ENCODE measurements at regions not wholly inside any gene's neighbourhood (a gene's known extent, or its start where the extent isn't known, plus 50 kb on each side); places are given as distances from the start of the nearest gene placed in this dataset.

- Histone ChIP-seq H3K36me3 (ENCODE audit: control insufficient read depth, insufficient read depth, low read length) (no peaks in the 10 kb centered on the region), H3K27me3 (ENCODE audit: control insufficient read depth, insufficient read depth, low read length) (no peaks in the 10 kb centered on the region), H3K4me3 (ENCODE audit: low read length) (no peak overlapping the region), H3K27ac (ENCODE audit: low read length) (no peak overlapping the region), H3K9me3 (ENCODE audit: control insufficient read depth, insufficient read depth, low read length) (no peaks in the 10 kb centered on the region), H3K4me1 (ENCODE audit: control insufficient read depth, insufficient read depth, low read length) (peaks cover 3% of the 10 kb centered on the region)
- ATAC-seq: no peak
- H3K27me3 Mint-ChIP-seq (ENCODE audit: low read depth in 2 of 2): peaks cover 4 to 13% of the 10 kb centered on the region in 2 donors
- H3K4me1 Mint-ChIP-seq: peaks cover 6 to 9% of the 10 kb centered on the region in 2 donors
- H3K4me3 Mint-ChIP-seq: no peak overlapping the region
- no peaks in the 10 kb centered on the region for H3K9me3 Mint-ChIP-seq
- DNase-seq: no peak
- peaks cover 8% of the 10 kb centered on the region for H3K36me3 Mint-ChIP-seq
- intact Hi-C loops (cut with micrococcal nuclease): loop anchor here (10.0 kb wide), 1 partner anchor 122 kb away; no protein-coding TSS in a partner anchor
- no peak overlapping the region for H3K27ac Mint-ChIP-seq
- 94% methylated on average over 2 of the region's 2 CpGs for WGBS (ENCODE audit: insufficient coverage)
- TF ChIP-seq, protein P1, sequence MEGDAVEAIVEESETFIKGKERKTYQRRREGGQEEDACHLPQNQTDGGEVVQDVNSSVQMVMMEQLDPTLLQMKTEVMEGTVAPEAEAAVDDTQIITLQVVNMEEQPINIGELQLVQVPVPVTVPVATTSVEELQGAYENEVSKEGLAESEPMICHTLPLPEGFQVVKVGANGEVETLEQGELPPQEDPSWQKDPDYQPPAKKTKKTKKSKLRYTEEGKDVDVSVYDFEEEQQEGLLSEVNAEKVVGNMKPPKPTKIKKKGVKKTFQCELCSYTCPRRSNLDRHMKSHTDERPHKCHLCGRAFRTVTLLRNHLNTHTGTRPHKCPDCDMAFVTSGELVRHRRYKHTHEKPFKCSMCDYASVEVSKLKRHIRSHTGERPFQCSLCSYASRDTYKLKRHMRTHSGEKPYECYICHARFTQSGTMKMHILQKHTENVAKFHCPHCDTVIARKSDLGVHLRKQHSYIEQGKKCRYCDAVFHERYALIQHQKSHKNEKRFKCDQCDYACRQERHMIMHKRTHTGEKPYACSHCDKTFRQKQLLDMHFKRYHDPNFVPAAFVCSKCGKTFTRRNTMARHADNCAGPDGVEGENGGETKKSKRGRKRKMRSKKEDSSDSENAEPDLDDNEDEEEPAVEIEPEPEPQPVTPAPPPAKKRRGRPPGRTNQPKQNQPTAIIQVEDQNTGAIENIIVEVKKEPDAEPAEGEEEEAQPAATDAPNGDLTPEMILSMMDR (IDR thresholded peaks at IDR 0.05): no peak
Observed at GRCh38 chr6:135657207-135657606, 159.7 kb upstream of the AHI1 start.

- Histone ChIP-seq H3K27ac (ENCODE audit: low read length) (no peak overlapping the region), H3K36me3 (ENCODE audit: control insufficient read depth, insufficient read depth, low read length) (no peaks in the 10 kb centered on the region), H3K4me3 (ENCODE audit: low read length) (no peak overlapping the region), H3K27me3 (ENCODE audit: control insufficient read depth, insufficient read depth, low read length) (no peaks in the 10 kb centered on the region), H3K9me3 (ENCODE audit: control insufficient read depth, insufficient read depth, low read length) (no peaks in the 10 kb centered on the region), H3K4me1 (ENCODE audit: control insufficient read depth, insufficient read depth, low read length) (no peaks in the 10 kb centered on the region)
- Mint-ChIP-seq H3K27ac (no peak overlapping the region), H3K27me3 (ENCODE audit: low read depth in 2 of 2) (peaks cover 4 to 15% of the 10 kb centered on the region in 2 donors), H3K4me1 (no peaks in the 10 kb centered on the region), H3K4me3 (no peak overlapping the region), H3K36me3 (peaks cover 8% of the 10 kb centered on the region), H3K9me3 (no peaks in the 10 kb centered on the region)
- intact Hi-C loops (cut with micrococcal nuclease): loop anchor here (10.0 kb wide), 1 partner anchor 124 kb away; no protein-coding TSS in a partner anchor
- TF ChIP-seq, protein P1 (IDR thresholded peaks at IDR 0.05): no peak
- 91% methylated on average over 3 of the region's 3 CpGs for WGBS (ENCODE audit: insufficient coverage)
- DNase-seq (no peak), ATAC-seq (no peak)
Observed at GRCh38 chr6:135658481-135658880, 160.9 kb upstream of the AHI1 start.

GRCh38 chr6:135658916-135659315, 161.4 kb upstream of the AHI1 start:
- Mint-ChIP-seq H3K36me3 (peaks cover 5% of the 10 kb centered on the region), H3K27ac (no peak overlapping the region), H3K4me1 (no peaks in the 10 kb centered on the region), H3K4me3 (no peak overlapping the region), H3K27me3 (ENCODE audit: low read depth in 2 of 2) (peaks cover 4 to 15% of the 10 kb centered on the region in 2 donors), H3K9me3 (peaks cover 0 to 1% of the 10 kb centered on the region in 2 donors)
- ATAC-seq (no peak), DNase-seq (no peak)
- no peaks in the 10 kb centered on the region for H3K9me3 ChIP-seq (ENCODE audit: control insufficient read depth, insufficient read depth, low read length)
- WGBS (ENCODE audit: insufficient coverage): 72% methylated on average over 1 of the region's 2 CpGs
- H3K27ac ChIP-seq (ENCODE audit: low read length): no peak overlapping the region
- H3K27me3 ChIP-seq (ENCODE audit: control insufficient read depth, insufficient read depth, low read length): no peaks in the 10 kb centered on the region
- H3K4me3 ChIP-seq (ENCODE audit: low read length): no peak overlapping the region
- TF ChIP-seq, protein P1 (IDR thresholded peaks at IDR 0.05): no peak
- no peaks in the 10 kb centered on the region for H3K4me1 ChIP-seq (ENCODE audit: control insufficient read depth, insufficient read depth, low read length)
- no peaks in the 10 kb centered on the region for H3K36me3 ChIP-seq (ENCODE audit: control insufficient read depth, insufficient read depth, low read length)
- intact Hi-C loops (cut with micrococcal nuclease): loop anchor here (10.0 kb wide), 1 partner anchor 124 kb away; no protein-coding TSS in a partner anchor

- no peaks in the 10 kb centered on the region for H3K36me3 ChIP-seq (ENCODE audit: control insufficient read depth, insufficient read depth, low read length)
- no peak overlapping the region for H3K27ac ChIP-seq (ENCODE audit: low read length)
- Mint-ChIP-seq H3K9me3 (peaks cover 0 to 2% of the 10 kb centered on the region in 2 donors), H3K27ac (no peak overlapping the region), H3K36me3 (no peaks in the 10 kb centered on the region), H3K4me1 (no peaks in the 10 kb centered on the region), H3K27me3 (ENCODE audit: low read depth in 2 of 2) (peaks cover 14 to 38% of the 10 kb centered on the region in 2 donors), H3K4me3 (no peak overlapping the region)
- H3K9me3 ChIP-seq (ENCODE audit: control insufficient read depth, insufficient read depth, low read length): no peaks in the 10 kb centered on the region
- DNase-seq (no peak), ATAC-seq (no peak)
- TF ChIP-seq, protein P1 (IDR thresholded peaks at IDR 0.05): no peak
- H3K27me3 ChIP-seq (ENCODE audit: control insufficient read depth, insufficient read depth, low read length): no peaks in the 10 kb centered on the region
- intact Hi-C loops (cut with micrococcal nuclease): no loop called here
- WGBS (ENCODE audit: insufficient coverage): 99% methylated on average over 3 of the region's 3 CpGs
- H3K4me3 ChIP-seq (ENCODE audit: low read length): no peak overlapping the region
- H3K4me1 ChIP-seq (ENCODE audit: control insufficient read depth, insufficient read depth, low read length): no peaks in the 10 kb centered on the region
Observed at GRCh38 chr6:135664527-135664926, 167.0 kb upstream of the AHI1 start.

Measured in natural killer cell (primary cell).